NCI-H748 (cell line): ENCODE measurements at regions not wholly inside any gene's neighbourhood (a gene's known extent, or its start where the extent isn't known, plus 50 kb on each side); places are given as distances from the start of the nearest gene placed in this dataset.

Experiments
- DNase-seq: peaks from one replicate; lab custom pipeline; 2025; ENCODE audit not compliant: unreplicated experiment; lab: John Stamatoyannopoulos, UW

GRCh38 chr11:70568814-70569617 is 170.7 kb downstream of the CTTN start:
- DNase-seq: no peak

- DNase-seq: no peak
Observed at GRCh38 chr11:70569618-70569890, 171.2 kb downstream of the CTTN start.

- no peak for DNase-seq
Observed at GRCh38 chr11:70569996-70570692, 171.8 kb downstream of the CTTN start.

GRCh38 chr11:70570693-70571395 is 172.5 kb downstream of the CTTN start:
- no peak for DNase-seq

- DNase-seq: no peak
Observed at GRCh38 chr11:70572974-70573260, 174.6 kb downstream of the CTTN start.

- no peak for DNase-seq
Observed at GRCh38 chr11:70573701-70574151, 175.4 kb downstream of the CTTN start.

- DNase-seq: no peak
Observed at GRCh38 chr11:70574725-70575347, 176.5 kb downstream of the CTTN start.

- no peak for DNase-seq
Observed at GRCh38 chr11:70575396-70576060, 177.2 kb downstream of the CTTN start.

GRCh38 chr11:70577258-70577603 is 178.9 kb downstream of the CTTN start:
- no peak for DNase-seq

- DNase-seq: no peak
Observed at GRCh38 chr11:70577948-70578347, 179.6 kb downstream of the CTTN start.

- no peak for DNase-seq
Observed at GRCh38 chr11:70578371-70578770, 180.0 kb downstream of the CTTN start.

GRCh38 chr11:70578831-70579230 is 180.5 kb downstream of the CTTN start:
- DNase-seq: no peak

GRCh38 chr11:70579316-70579955 is 181.1 kb downstream of the CTTN start:
- no peak for DNase-seq

GRCh38 chr11:70580036-70580805 is 181.9 kb downstream of the CTTN start:
- DNase-seq: no peak

GRCh38 chr11:70581991-70582885 is 183.9 kb downstream of the CTTN start:
- DNase-seq: no peak

- DNase-seq: no peak
Observed at GRCh38 chr11:70582886-70583641, 184.7 kb downstream of the CTTN start.

- no peak for DNase-seq
Observed at GRCh38 chr11:70583781-70584218, 185.5 kb downstream of the CTTN start.

- DNase-seq: no peak
Observed at GRCh38 chr11:70584498-70585235, 186.3 kb downstream of the CTTN start.
